Natural killer cell (primary cell): ENCODE measurements at regions not wholly inside any gene's neighbourhood (a gene's known extent, or its start where the extent isn't known, plus 50 kb on each side); places are given as distances from the start of the nearest gene placed in this dataset.

Experiments used
- ATAC-seq, 3 donors: fragments of 150-1000 bp in 2 of 3; fragments of 200-7000 bp in 1 of 3; cut with Tn5 transposase; 1 replicate in 1 of 3; 2 replicates in 2 of 3; pipeline ENCODE4 v1.10.0; 2021; ENCODE audit warnings: mild to moderate bottlenecking in 2 of 3, moderate library complexity in 2 of 3
- DNase-seq, 2 donors: peaks; one replicate each; pipeline versions ENCODE4 v3.0.0 to v3.0.0-alpha.2; 2013 to 2021; ENCODE audit warnings: mixed read lengths in 1 of 2
- H3K27ac ChIP-seq: one replicate; pipeline ENCODE4 v1.5.1; 2013; ENCODE audit warnings: mild to moderate bottlenecking, low read length
- H3K27me3 ChIP-seq: one replicate; pipeline ENCODE4 v1.6.1; 2013; ENCODE audit warnings: low read length; ENCODE audit not compliant: control insufficient read depth, insufficient read depth
- H3K36me3 ChIP-seq: one replicate; pipeline ENCODE4 v1.6.1; 2013; ENCODE audit warnings: low read length; ENCODE audit not compliant: control insufficient read depth, insufficient read depth
- H3K4me1 ChIP-seq: one replicate; pipeline ENCODE4 v1.6.1; 2013; ENCODE audit warnings: low read length; ENCODE audit not compliant: control insufficient read depth, insufficient read depth
- H3K4me3 ChIP-seq: one replicate; pipeline ENCODE4 v1.5.1; 2013; ENCODE audit warnings: low read length
- H3K9me3 ChIP-seq: one replicate; pipeline ENCODE4 v1.6.1; 2013; ENCODE audit warnings: low read length; ENCODE audit not compliant: control insufficient read depth, insufficient read depth
- H3K27ac Mint-ChIP-seq, 2 donors: one replicate each; pipeline ENCODE4 v1.8.0; 2022; ENCODE audit warnings: mild to moderate bottlenecking in 2 of 2, mixed read lengths in 2 of 2, moderate library complexity in 1 of 2
- H3K27me3 Mint-ChIP-seq, 2 donors: one replicate each; pipeline ENCODE4 v1.8.0; 2022; ENCODE audit warnings: low read depth in 2 of 2, mixed read lengths in 2 of 2
- H3K36me3 Mint-ChIP-seq: one replicate; pipeline ENCODE4 v1.8.0; 2022; ENCODE audit warnings: mixed read lengths
- H3K4me1 Mint-ChIP-seq, 2 donors: one replicate each; pipeline ENCODE4 v1.8.0; 2022; ENCODE audit warnings: mixed read lengths in 2 of 2
- H3K4me3 Mint-ChIP-seq: one replicate; pipeline ENCODE4 v1.8.0; 2022; ENCODE audit warnings: mild to moderate bottlenecking, moderate library complexity, mixed read lengths
- H3K9me3 Mint-ChIP-seq, 2 donors: one replicate each; pipeline ENCODE4 v1.8.0; 2022; ENCODE audit warnings: mixed read lengths in 2 of 2
- whole genome bisulfite sequencing: methylation state at CpG from one replicate; pipeline ENCODE4 v1.1.7; 2013; ENCODE audit warnings: missing lambda C conversion rate; ENCODE audit not compliant: insufficient coverage; 5-methylcytosine and 5-hydroxymethylcytosine counted together
- intact Hi-C: fragments of 100-400 bp; cut with micrococcal nuclease; formaldehyde crosslinking; loops from one replicate; pipeline ENCODE4 v1.14.2; 2022
- TF ChIP-seq, protein P1 (sequence below): fragments of 200-600 bp; IDR thresholded peaks from one replicate; pipeline ENCODE4 v1.8.0; 2022; ENCODE audit warnings: antibody characterized with exemption

DNA sequence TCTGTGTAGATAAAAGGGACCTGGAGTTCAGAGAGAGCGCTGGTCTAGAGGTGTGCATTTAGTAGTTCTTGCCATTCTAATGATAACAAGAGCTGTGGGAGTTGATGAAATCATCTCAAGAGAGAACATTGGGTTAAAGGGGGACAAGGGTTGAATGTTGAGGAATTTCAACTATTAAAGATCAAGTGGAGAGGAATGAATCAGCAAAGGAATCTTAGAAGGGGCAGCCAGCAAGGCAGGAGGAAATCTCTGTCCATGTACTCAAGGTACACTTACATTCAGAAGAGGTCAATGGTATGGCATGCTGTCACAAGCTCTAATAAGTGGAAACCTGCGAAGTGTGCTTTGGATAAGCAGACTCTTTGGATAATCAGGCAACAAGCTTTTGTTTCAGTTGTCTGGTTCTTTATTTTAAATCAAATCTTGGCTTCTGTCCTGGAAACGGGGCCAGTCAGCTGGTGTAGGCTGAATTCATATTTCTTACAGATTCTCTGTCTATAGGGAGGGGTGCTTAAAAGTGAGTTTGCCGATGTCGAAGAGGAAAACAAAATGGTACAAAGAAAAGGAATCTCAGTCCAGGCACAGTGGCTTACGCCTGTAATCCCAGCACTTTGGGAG, 320.5 kb upstream of the CD180 start:
- H3K27me3 ChIP-seq = no peaks in the 10 kb centered on the region
- TF ChIP-seq, protein P1, sequence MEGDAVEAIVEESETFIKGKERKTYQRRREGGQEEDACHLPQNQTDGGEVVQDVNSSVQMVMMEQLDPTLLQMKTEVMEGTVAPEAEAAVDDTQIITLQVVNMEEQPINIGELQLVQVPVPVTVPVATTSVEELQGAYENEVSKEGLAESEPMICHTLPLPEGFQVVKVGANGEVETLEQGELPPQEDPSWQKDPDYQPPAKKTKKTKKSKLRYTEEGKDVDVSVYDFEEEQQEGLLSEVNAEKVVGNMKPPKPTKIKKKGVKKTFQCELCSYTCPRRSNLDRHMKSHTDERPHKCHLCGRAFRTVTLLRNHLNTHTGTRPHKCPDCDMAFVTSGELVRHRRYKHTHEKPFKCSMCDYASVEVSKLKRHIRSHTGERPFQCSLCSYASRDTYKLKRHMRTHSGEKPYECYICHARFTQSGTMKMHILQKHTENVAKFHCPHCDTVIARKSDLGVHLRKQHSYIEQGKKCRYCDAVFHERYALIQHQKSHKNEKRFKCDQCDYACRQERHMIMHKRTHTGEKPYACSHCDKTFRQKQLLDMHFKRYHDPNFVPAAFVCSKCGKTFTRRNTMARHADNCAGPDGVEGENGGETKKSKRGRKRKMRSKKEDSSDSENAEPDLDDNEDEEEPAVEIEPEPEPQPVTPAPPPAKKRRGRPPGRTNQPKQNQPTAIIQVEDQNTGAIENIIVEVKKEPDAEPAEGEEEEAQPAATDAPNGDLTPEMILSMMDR = no peak
- peaks cover 42% of the 10 kb centered on the region for H3K4me1 ChIP-seq
- DNase-seq (no peak), ATAC-seq (no peak)
- no peaks in the 10 kb centered on the region for H3K9me3 ChIP-seq
- peak overlapping the region in 1 of 2 donors; percentile 88 for H3K27ac Mint-ChIP-seq
- 96% methylated on average over 6 of the region's 6 CpGs for WGBS
- H3K27ac ChIP-seq = no peak overlapping the region
- intact Hi-C loops = loop anchor here (5.0 to 10.0 kb wide), 4 partner anchors 350 to 928 kb away; partner anchors contain the start of gene PIK3R1
- H3K36me3 ChIP-seq = no peaks in the 10 kb centered on the region
- H3K27me3 Mint-ChIP-seq = no peaks in the 10 kb centered on the region
- no peak overlapping the region for H3K4me3 Mint-ChIP-seq
- no peaks in the 10 kb centered on the region for H3K36me3 Mint-ChIP-seq
- H3K4me1 Mint-ChIP-seq = peaks cover 58 to 65% of the 10 kb centered on the region in 2 donors
- no peak overlapping the region for H3K4me3 ChIP-seq
- no peaks in the 10 kb centered on the region for H3K9me3 Mint-ChIP-seq

DNA sequence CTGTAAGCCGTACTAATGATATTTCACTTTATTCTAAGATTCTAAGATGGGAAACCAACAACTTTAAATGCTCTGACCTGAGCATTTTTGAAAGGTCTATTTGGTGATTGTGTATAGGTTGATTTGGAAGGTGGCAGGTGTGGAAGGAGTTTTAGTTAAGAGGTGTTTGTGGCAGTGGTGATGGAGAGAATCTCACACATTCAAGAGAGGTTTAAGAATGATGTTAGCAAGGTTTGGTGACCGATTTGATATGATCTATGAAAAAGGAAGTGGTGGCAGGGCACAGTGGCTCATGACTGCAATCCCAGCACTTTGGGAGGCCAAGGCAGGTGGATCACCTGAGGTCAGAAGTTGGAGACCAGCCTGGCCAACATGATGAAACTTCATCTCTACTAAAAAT, 319.2 kb upstream of the CD180 start:
- H3K9me3 Mint-ChIP-seq = no peaks in the 10 kb centered on the region
- H3K27me3 Mint-ChIP-seq = no peaks in the 10 kb centered on the region
- TF ChIP-seq, protein P1 = no peak
- Histone ChIP-seq H3K4me1 (peaks cover 42% of the 10 kb centered on the region), H3K27ac (peak overlapping the region; percentile 89), H3K27me3 (no peaks in the 10 kb centered on the region), H3K36me3 (no peaks in the 10 kb centered on the region), H3K9me3 (no peaks in the 10 kb centered on the region), H3K4me3 (peak overlapping the region; percentile 16)
- ATAC-seq (peak; percentile 54 to 71 (median 66)), DNase-seq (peak; percentile 25 to 55)
- peak overlapping the region; percentile 75 to 88 for H3K27ac Mint-ChIP-seq
- H3K4me3 Mint-ChIP-seq = peak overlapping the region; percentile 64
- H3K4me1 Mint-ChIP-seq = peaks cover 58 to 69% of the 10 kb centered on the region in 2 donors
- intact Hi-C loops = loop anchor here (5.0 to 10.0 kb wide), 4 partner anchors 348 to 929 kb away; partner anchors contain the start of gene PIK3R1
- H3K36me3 Mint-ChIP-seq = no peaks in the 10 kb centered on the region
- 35% methylated on average over 2 of the region's 2 CpGs for WGBS

DNA sequence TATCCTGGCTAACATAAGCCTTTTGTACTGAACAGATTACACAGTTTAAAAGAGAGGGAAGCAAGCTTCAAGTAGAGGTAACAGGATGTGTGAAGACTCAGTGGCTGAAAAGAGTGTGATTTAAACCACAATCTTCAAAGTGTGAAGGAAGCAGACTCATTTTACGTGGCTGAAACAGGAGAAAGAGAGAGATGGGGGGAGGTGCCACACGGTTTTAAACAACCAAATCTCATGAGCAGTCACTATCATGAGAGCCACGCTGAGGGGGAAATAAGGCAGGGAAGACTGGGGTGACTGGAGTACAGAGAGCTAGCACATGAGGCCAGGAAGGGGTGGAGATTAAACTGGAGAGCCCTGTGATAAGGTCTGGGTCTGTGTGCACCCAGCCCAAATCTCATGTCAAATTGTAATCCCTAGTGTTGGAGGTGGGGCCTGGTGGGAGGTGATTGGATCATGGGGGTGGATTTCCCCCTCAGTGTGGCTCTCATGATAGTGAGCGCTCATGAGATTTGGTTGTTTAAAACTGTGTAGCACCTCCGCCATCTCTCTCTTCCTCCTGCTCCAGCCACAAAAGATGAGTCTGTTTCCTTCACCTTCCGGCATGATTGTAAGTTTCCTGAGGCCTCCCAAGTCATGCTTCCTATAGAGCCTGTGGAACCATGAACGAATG, 318.6 kb upstream of the CD180 start:
- peak; percentile 49 to 75 for DNase-seq
- peak overlapping the region; percentile 89 for H3K27ac ChIP-seq
- WGBS = 28% methylated on average over 7 of the region's 7 CpGs
- Mint-ChIP-seq H3K27me3 (no peaks in the 10 kb centered on the region), H3K9me3 (peaks cover 0 to 4% of the 10 kb centered on the region in 2 donors), H3K4me3 (peak overlapping the region; percentile 64), H3K27ac (peak overlapping the region; percentile 75 to 88), H3K36me3 (no peaks in the 10 kb centered on the region), H3K4me1 (peaks cover 59 to 69% of the 10 kb centered on the region in 2 donors)
- intact Hi-C loops = loop anchor here (5.0 to 10.0 kb wide), 4 partner anchors 348 to 930 kb away; partner anchors contain the start of gene PIK3R1
- no peaks in the 10 kb centered on the region for H3K36me3 ChIP-seq
- peak; percentile 73 to 81 (median 80) for ATAC-seq
- H3K4me3 ChIP-seq = peak overlapping the region; percentile 16
- H3K4me1 ChIP-seq = peaks cover 39% of the 10 kb centered on the region
- H3K9me3 ChIP-seq = no peaks in the 10 kb centered on the region
- H3K27me3 ChIP-seq = no peaks in the 10 kb centered on the region
- TF ChIP-seq, protein P1 = no peak
